Panc1 (cell line): ENCODE measurements at regions not wholly inside any gene's neighbourhood (a gene's known extent, or its start where the extent isn't known, plus 50 kb on each side); places are given as distances from the start of the nearest gene placed in this dataset.

Source experiments
- ATAC-seq: fragments of 200-7000 bp; cut with Tn5 transposase; 2 replicates; pipeline ENCODE4 v1.9.1; 2020; ENCODE audit warnings: mild to moderate bottlenecking, moderate library complexity
- BruUV-seq: library from RNA; stranded (reverse); fragments of 400-500 nt; replicated peaks from 2 replicates; lab custom pipeline; 2021; lab: Mats Ljungman, UMichigan
- CTCF ChIA-PET: fragments of 300-600 bp; sonication (Branson Sonifier 250); formaldehyde crosslinking; loops from one replicate; lab custom pipeline; 2022; ENCODE audit warnings: antibody characterized with exemption; lab: Charles Lee
- POLR2A ChIA-PET: fragments of 300-600 bp; sonication (Branson Sonifier 250); formaldehyde crosslinking; loops from one replicate; lab custom pipeline; 2022; ENCODE audit warnings: antibody characterized with exemption; lab: Charles Lee
- DNase-seq: peaks from one replicate; pipeline ENCODE4 v3.0.0-alpha.2; 2010; ENCODE audit warnings: low read depth, low spot score
- H3K27ac ChIP-seq: 2 replicates; pipeline ENCODE4 v1.5.1; 2011; ENCODE audit warnings: mild to moderate bottlenecking, low read length, inconsistent platforms
- H3K27me3 ChIP-seq: fragments of 200-500 bp; sonication (Bioruptor generic); 2 replicates; pipeline ENCODE4 v1.6.0; 2014; ENCODE audit warnings: low read length, inconsistent platforms; ENCODE audit not compliant: control insufficient read depth, insufficient read depth
- H3K36me3 ChIP-seq: fragments of 200-500 bp; sonication (Bioruptor generic); 2 replicates; pipeline ENCODE4 v1.5.1; 2014; ENCODE audit warnings: inconsistent platforms, mild to moderate bottlenecking, low read length, moderate library complexity; ENCODE audit not compliant: control insufficient read depth, insufficient read depth
- H3K4me1 ChIP-seq: 2 replicates; pipeline ENCODE4 v1.5.1; 2011; ENCODE audit warnings: inconsistent platforms, mild to moderate bottlenecking, low read length, moderate library complexity; ENCODE audit not compliant: control insufficient read depth, insufficient read depth
- H3K4me3 ChIP-seq, 2 experiments: 2 replicates each; pipeline ENCODE4 v1.5.1; 2011 to 2012; ENCODE audit warnings: low read depth in 2 of 2, low read length in 2 of 2, mild to moderate bottlenecking in 2 of 2, inconsistent platforms in 1 of 2, moderate library complexity in 1 of 2
- H3K9me3 ChIP-seq: fragments of 200-500 bp; sonication (Bioruptor generic); 2 replicates; pipeline ENCODE4 v1.5.1; 2014; ENCODE audit warnings: low read depth, mild to moderate bottlenecking, inconsistent platforms, low read length, moderate library complexity; ENCODE audit not compliant: control insufficient read depth, insufficient read depth
- CTCF ChIP-seq: fragments of 450-650 bp; IDR thresholded peaks from 2 replicates; pipeline ENCODE4 v1.5.1; 2017; ENCODE audit warnings: mild to moderate bottlenecking
- POLR2AphosphoS5 ChIP-seq: IDR thresholded peaks from 2 replicates; pipeline ENCODE4 v1.6.1; 2012; ENCODE audit warnings: mild to moderate bottlenecking, low read depth, low read length, moderate library complexity
- REST ChIP-seq, 2 experiments: IDR thresholded peaks; 2 replicates each; pipeline ENCODE4 v1.6.1; 2011 to 2012; ENCODE audit warnings: low read depth in 2 of 2, control low read depth in 1 of 2, low read length in 1 of 2, mild to moderate bottlenecking in 1 of 2, moderate library complexity in 1 of 2; ENCODE audit not compliant: insufficient read depth in 1 of 2
- SIN3A ChIP-seq: IDR thresholded peaks from 2 replicates; pipeline ENCODE4 v1.6.1; 2012; ENCODE audit warnings: low read depth, mild to moderate bottlenecking, low read length, moderate library complexity, borderline replicate concordance; ENCODE audit not compliant: insufficient read depth
- TCF7L2 ChIP-seq: IDR thresholded peaks from 2 replicates; pipeline ENCODE4 v1.6.1; 2011; ENCODE audit warnings: mild to moderate bottlenecking, low read depth, low read length, inconsistent platforms
- in situ Hi-C: cut with HindIII; loops from 2 replicates; pipeline ENCODE4 v1.10.0; 2016; ENCODE audit warnings: low sequenced_read_pairs, low pct_unique_long_range_greater_than_20kb
- intact Hi-C: fragments of 100-400 bp; cut with micrococcal nuclease; formaldehyde crosslinking; loops from one replicate; pipeline ENCODE4 v1.10.0; 2022; ENCODE audit not compliant: unreplicated experiment

DNA sequence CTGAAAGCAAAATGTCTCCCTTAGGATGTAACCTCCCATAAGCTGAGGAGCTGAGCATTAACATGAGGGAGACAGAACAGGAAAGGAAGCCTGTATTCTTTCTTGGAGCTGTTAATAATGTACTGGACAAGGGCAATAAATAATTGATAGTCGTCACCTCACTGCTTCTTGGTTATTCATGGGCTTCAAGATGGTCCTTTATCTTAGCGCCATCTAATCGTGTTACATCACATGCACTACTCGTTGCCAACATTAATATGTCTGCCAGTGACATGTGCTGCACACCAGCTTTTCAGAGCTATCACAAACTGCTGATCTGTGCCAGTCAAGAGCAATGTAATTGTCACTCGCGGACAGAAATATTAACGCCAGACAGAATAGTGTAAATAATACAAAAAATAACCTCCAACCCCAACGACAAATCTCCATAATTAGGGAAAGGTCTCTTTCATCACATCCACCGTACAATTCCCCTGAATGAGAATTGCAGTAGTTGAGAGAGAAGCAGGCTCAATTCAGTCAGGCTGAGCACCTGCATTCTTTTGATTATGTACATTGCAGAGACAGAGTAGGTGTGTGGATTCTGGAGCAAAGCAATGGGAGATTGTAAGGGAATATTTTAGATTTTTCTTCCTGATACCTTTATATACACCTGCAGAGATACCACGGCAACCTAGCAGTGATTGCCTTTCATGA is 267.1 kb downstream of the SPATA31D1 start:
- in situ Hi-C loops: no loop called here
- H3K4me1 ChIP-seq: no peaks in the 10 kb centered on the region
- no TSS peak for BruUV-seq
- no peak overlapping the region for H3K4me3 ChIP-seq
- no peaks in the 10 kb centered on the region for H3K27me3 ChIP-seq
- CTCF ChIA-PET: no interaction called here
- H3K9me3 ChIP-seq: no peaks in the 10 kb centered on the region
- no peak overlapping the region for H3K27ac ChIP-seq
- H3K36me3 ChIP-seq: no peaks in the 10 kb centered on the region
- DNase-seq (no peak), ATAC-seq (no peak)
- intact Hi-C loops: no loop called here
- no peak for TF ChIP-seq TCF7L2
- TF ChIP-seq REST (IDR thresholded peaks at IDR 0.05; ENCODE audit: insufficient read depth in 1 of 2, low read depth in 2 of 2, low read length in 1 of 2): no peak
- TF ChIP-seq SIN3A: no peak
- no peak for TF ChIP-seq POLR2AphosphoS5
- no peak for TF ChIP-seq CTCF
- POLR2A ChIA-PET: no interaction called here

- H3K4me1 ChIP-seq: no peaks in the 10 kb centered on the region
- no peaks in the 10 kb centered on the region for H3K36me3 ChIP-seq
- no TSS peak for BruUV-seq
- no peak for ATAC-seq
- intact Hi-C loops (no loop called here), in situ Hi-C loops (no loop called here)
- no peak overlapping the region for H3K27ac ChIP-seq
- no peaks in the 10 kb centered on the region for H3K9me3 ChIP-seq
- H3K27me3 ChIP-seq: no peaks in the 10 kb centered on the region
- H3K4me3 ChIP-seq: no peak overlapping the region
- TF ChIP-seq TCF7L2: no peak
- no peak for TF ChIP-seq CTCF
- no peak for TF ChIP-seq POLR2AphosphoS5
- no peak for TF ChIP-seq REST (IDR thresholded peaks at IDR 0.05; ENCODE audit: insufficient read depth in 1 of 2, low read depth in 2 of 2, low read length in 1 of 2)
- TF ChIP-seq SIN3A: no peak
- POLR2A ChIA-PET: no interaction called here
- CTCF ChIA-PET: no interaction called here
- DNase-seq: no peak
Observed at GRCh38 chr9:82260691-82261090, 272.1 kb downstream of the SPATA31D1 start.
